Endothelial cell of umbilical vein (primary cell): ENCODE measurements at regions not wholly inside any gene's neighbourhood (a gene's known extent, or its start where the extent isn't known, plus 50 kb on each side); places are given as distances from the start of the nearest gene placed in this dataset.

Experiments
- BruUV-seq: library from RNA; stranded (reverse); fragments of 400-500 nt; replicated peaks from 2 replicates; lab custom pipeline; 2021; lab: Mats Ljungman, UMichigan
- CTCF ChIA-PET: fragments of 300-600, 350-600 bp; sonication (Branson Sonifier 250); formaldehyde crosslinking; loops from one replicate; lab custom pipeline; 2021; ENCODE audit warnings: antibody characterized with exemption, inconsistent platforms; lab: Charles Lee
- POLR2A ChIA-PET: fragments of 300-600, 350-600 bp; sonication (Branson Sonifier 250); formaldehyde crosslinking; loops from one replicate; lab custom pipeline; 2021; ENCODE audit warnings: antibody characterized with exemption, inconsistent platforms; lab: Charles Lee
- DNase-seq: peaks from one replicate; pipeline ENCODE4 v3.0.0-alpha.2; 2011; ENCODE audit warnings: low read depth, low spot score
- FAIRE-seq: peaks from 2 replicates; lab custom pipeline; 2011; peaks lifted over from hg19 to GRCh38; lab: Jason Lieb, UNC
- H2AFZ ChIP-seq: 2 replicates; pipeline ENCODE4 v1.6.0; 2012; ENCODE audit warnings: low read depth, low read length, control low read depth, inconsistent platforms
- H3K27ac ChIP-seq: 2 replicates; pipeline ENCODE4 v1.5.1; 2011; ENCODE audit warnings: low read depth, mild to moderate bottlenecking, control low read depth, low read length, moderate library complexity; ENCODE audit not compliant: insufficient read depth
- H3K27me3 ChIP-seq, 2 experiments: 2 replicates each; pipeline versions ENCODE4 v1.6.0 to v1.6.1; 2011; ENCODE audit warnings: low read length in 2 of 2, mixed read lengths in 1 of 2; ENCODE audit not compliant: control insufficient read depth in 2 of 2, insufficient read depth in 2 of 2
- H3K36me3 ChIP-seq, 2 experiments: 2 replicates in 1 of 2; 3 replicates in 1 of 2; pipeline ENCODE4 v1.5.1; 2011; ENCODE audit warnings: low read length in 2 of 2, mild to moderate bottlenecking in 1 of 2, moderate library complexity in 1 of 2; ENCODE audit not compliant: control insufficient read depth in 2 of 2, insufficient read depth in 2 of 2; ENCODE audit errors: extremely low read depth in 1 of 2
- H3K4me1 ChIP-seq: 3 replicates; pipeline ENCODE4 v1.5.1; 2011; ENCODE audit warnings: mild to moderate bottlenecking, low read length; ENCODE audit not compliant: control insufficient read depth, insufficient read depth; ENCODE audit errors: extremely low read depth
- H3K4me2 ChIP-seq: 2 replicates; pipeline ENCODE4 v1.6.1; 2011; ENCODE audit warnings: low read length, control low read depth, mixed read lengths; ENCODE audit not compliant: insufficient read depth
- H3K4me3 ChIP-seq, 3 experiments: fragments of 200-600 bp in 1 of 3; sonication (generic), shearing (Covaris generic) in 1 of 3; replicated peaks in 1 of 3; 2 replicates each; pipeline ENCODE4 v1.5.1; 2011 to 2016; ENCODE audit warnings: control low read depth in 3 of 3, low read length in 3 of 3, mild to moderate bottlenecking in 2 of 3, inconsistent platforms in 1 of 3, low read depth in 1 of 3, moderate library complexity in 1 of 3; ENCODE audit not compliant: insufficient read depth in 1 of 3
- H3K79me2 ChIP-seq: 2 replicates; pipeline ENCODE4 v1.6.0; 2012; ENCODE audit warnings: low read length, inconsistent platforms; ENCODE audit not compliant: control insufficient read depth, insufficient read depth
- H3K9ac ChIP-seq: replicated peaks from 2 replicates; pipeline ENCODE3; 2011; ENCODE audit warnings: low read length, control low read depth; ENCODE audit not compliant: insufficient read depth; ENCODE audit errors: extremely low read depth
- H3K9me1 ChIP-seq: replicated peaks from 3 replicates; pipeline ENCODE4 v1.6.0; 2011; ENCODE audit warnings: mild to moderate bottlenecking, low read length; ENCODE audit not compliant: control insufficient read depth, insufficient read depth; ENCODE audit errors: extremely low read depth
- H3K9me3 ChIP-seq: replicated peaks from 2 replicates; pipeline ENCODE4 v1.5.1; 2012; ENCODE audit warnings: low read length, inconsistent platforms; ENCODE audit not compliant: control insufficient read depth, insufficient read depth
- H4K20me1 ChIP-seq: replicated peaks from 2 replicates; pipeline ENCODE3; 2011; ENCODE audit warnings: mild to moderate bottlenecking, low read length; ENCODE audit not compliant: control insufficient read depth, insufficient read depth; ENCODE audit errors: extremely low read depth
- CTCF ChIP-seq, 2 donors: IDR thresholded peaks; 1 replicate in 1 of 2; 2 replicates in 1 of 2; pipeline ENCODE4 v1.5.1; 2011; ENCODE audit warnings: low read length in 2 of 2, mild to moderate bottlenecking in 2 of 2, moderate library complexity in 2 of 2, control low read depth in 1 of 2, inconsistent platforms in 1 of 2, low read depth in 1 of 2; ENCODE audit not compliant: insufficient read depth in 1 of 2; ENCODE audit errors: extremely low read depth in 1 of 2
- EZH2 ChIP-seq: IDR thresholded peaks from 2 replicates; pipeline ENCODE4 v1.6.1; 2012; ENCODE audit warnings: borderline replicate concordance, low read depth, mild to moderate bottlenecking, moderate library complexity, low read length, inconsistent platforms; ENCODE audit not compliant: severe bottlenecking
- FOS ChIP-seq: IDR thresholded peaks from 2 replicates; pipeline ENCODE4 v1.6.1; 2011; ENCODE audit warnings: mild to moderate bottlenecking, low read length, moderate library complexity, borderline replicate concordance; ENCODE audit not compliant: insufficient read depth
- GATA2 ChIP-seq: IDR thresholded peaks from 2 replicates; pipeline ENCODE4 v1.7.0; 2011; ENCODE audit warnings: low read depth, mild to moderate bottlenecking, moderate library complexity, mixed read lengths, low read length; ENCODE audit not compliant: insufficient read length, insufficient read depth
- JUN ChIP-seq: IDR thresholded peaks from 2 replicates; pipeline ENCODE4 v1.6.1; 2011; ENCODE audit warnings: borderline replicate concordance, low read depth; ENCODE audit not compliant: insufficient read length, insufficient read depth
- MAX ChIP-seq: IDR thresholded peaks from 2 replicates; pipeline ENCODE4 v1.6.1; 2011; ENCODE audit not compliant: insufficient read depth, insufficient read length
- MYC ChIP-seq: IDR thresholded peaks from one replicate; pipeline ENCODE4 v1.6.1; 2011; ENCODE audit warnings: mild to moderate bottlenecking, low read depth, low read length
- POLR2A ChIP-seq: IDR thresholded peaks from 2 replicates; pipeline ENCODE4 v1.6.1; 2012; ENCODE audit warnings: low read depth, mild to moderate bottlenecking, control low read depth, low read length
- POLR2AphosphoS5 ChIP-seq: IDR thresholded peaks from 2 replicates; pipeline ENCODE4 v1.6.1; 2012; ENCODE audit warnings: low read depth, mild to moderate bottlenecking, control low read depth, low read length, moderate library complexity; ENCODE audit not compliant: insufficient read depth
- dilution Hi-C: fragments of 300-500 bp; cut with MboI; formaldehyde crosslinking; loops from one replicate; pipeline ENCODE4 v1.15.0; 2019; ENCODE audit warnings: low sequenced_read_pairs; ENCODE audit not compliant: extremely low pct_ligation_motif_present
- intact Hi-C: fragments of 100-400 bp; cut with micrococcal nuclease; formaldehyde crosslinking; loops from one replicate; pipeline ENCODE4 v1.10.0; 2022

GRCh38 chr1:88330201-88330600 is 353.9 kb upstream of the PKN2 start:
- BruUV-seq: no TSS peak
- FAIRE-seq (no peak), DNase-seq (peak; percentile 7)
- Histone ChIP-seq H2AFZ (no peak overlapping the region), H3K4me3 (no peak overlapping the region), H3K79me2 (no peaks in the 10 kb centered on the region), H3K4me2 (no peak overlapping the region), H3K9me1 (peaks cover 2% of the 10 kb centered on the region), H3K4me1 (peaks cover 24% of the 10 kb centered on the region), H4K20me1 (no peaks in the 10 kb centered on the region), H3K9ac (no peak overlapping the region), H3K36me3 (no peaks in the 10 kb centered on the region), H3K27ac (no peak overlapping the region), H3K9me3 (no peaks in the 10 kb centered on the region), H3K27me3 (no peaks in the 10 kb centered on the region)
- dilution Hi-C loops: no loop called here
- no peak for TF ChIP-seq GATA2
- TF ChIP-seq JUN: no peak
- TF ChIP-seq EZH2: no peak
- TF ChIP-seq CTCF (IDR thresholded peaks at IDR 0.05; ENCODE audit: extremely low read depth in 1 of 2, insufficient read depth in 1 of 2, low read depth in 1 of 2, low read length in 2 of 2): no peak
- no peak for TF ChIP-seq POLR2AphosphoS5
- no peak for TF ChIP-seq MYC
- no peak for TF ChIP-seq FOS
- no peak for TF ChIP-seq MAX
- no peak for TF ChIP-seq POLR2A
- intact Hi-C loops: no loop called here
- CTCF ChIA-PET: no interaction called here
- POLR2A ChIA-PET: no interaction called here
